GM21381 (cell line): ENCODE measurements at regions not wholly inside any gene's neighbourhood (a gene's known extent, or its start where the extent isn't known, plus 50 kb on each side); places are given as distances from the start of the nearest gene placed in this dataset.

Experiments used
- ATAC-seq: cut with Tn5 transposase; IDR thresholded peaks from one replicate; pipeline ENCODE4 v1.9.1; 2021; ENCODE audit warnings: mild to moderate bottlenecking, moderate library complexity; ENCODE audit not compliant: unreplicated experiment

DNA sequence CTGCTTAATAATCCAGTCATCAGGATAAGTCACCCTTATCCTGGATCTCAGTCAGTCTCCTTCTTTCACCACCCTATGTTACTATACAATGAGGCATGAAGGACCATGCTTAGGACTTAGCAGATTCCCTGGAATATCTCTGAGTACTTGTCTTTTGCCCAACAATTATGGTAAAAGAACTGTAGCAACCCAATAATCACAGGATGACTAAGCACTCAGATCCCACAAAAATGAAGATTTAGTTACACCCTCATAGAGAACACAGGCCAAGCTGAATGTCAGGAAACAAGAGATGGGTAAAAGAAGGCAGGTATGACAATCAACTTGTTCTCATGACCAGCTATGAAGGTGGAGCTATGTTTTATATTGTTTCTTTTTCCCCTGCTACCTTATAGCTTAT, 91.4 kb downstream of the EDN1 start:
- ATAC-seq, result no peak

DNA sequence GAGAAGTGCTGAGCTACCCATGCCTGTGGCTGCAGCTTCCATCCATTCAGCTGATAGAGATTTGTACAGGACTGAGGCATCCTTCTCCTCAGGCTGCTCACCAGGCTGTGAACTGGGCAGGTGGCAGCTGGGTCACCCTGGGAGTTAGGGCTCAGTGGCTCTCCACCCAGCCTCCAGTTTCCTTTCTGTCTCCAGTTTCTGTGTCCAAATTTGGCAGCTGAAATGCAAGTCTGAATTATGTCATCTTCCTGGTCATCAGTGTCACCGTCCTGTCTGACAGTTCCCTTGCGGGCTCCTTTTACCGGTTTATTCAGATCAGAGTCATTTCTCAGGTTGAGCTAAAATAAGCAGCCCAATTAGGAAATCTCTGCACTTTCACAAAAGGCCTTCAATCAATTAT, 93.3 kb downstream of the EDN1 start:
- ATAC-seq, result peak; percentile 88

DNA sequence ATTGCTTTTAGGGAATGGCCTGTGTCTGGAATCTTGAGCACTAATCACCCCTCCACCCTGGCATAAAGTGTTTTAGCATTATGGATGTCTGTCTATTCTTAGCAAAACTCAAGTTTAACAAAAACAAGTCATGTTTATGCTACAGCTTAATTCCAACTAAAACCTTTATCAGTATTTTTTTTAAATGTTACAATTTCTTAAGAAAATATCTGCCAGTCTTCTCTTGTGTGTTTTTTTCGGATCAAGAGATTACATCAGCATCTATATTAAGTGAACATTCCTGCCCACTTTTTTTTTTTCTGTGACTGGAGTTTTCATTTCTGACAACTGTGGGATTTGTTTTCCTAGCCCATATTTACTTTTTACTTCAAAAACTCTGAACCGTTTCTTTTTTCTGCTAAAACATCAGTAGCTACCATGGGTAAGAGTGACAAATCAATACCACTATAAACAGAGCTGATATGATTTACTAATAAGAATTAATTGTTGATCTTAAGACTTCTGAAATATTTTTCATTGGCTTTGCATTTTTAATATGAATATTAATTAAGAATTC, 94.3 kb downstream of the EDN1 start:
- no peak for ATAC-seq

DNA sequence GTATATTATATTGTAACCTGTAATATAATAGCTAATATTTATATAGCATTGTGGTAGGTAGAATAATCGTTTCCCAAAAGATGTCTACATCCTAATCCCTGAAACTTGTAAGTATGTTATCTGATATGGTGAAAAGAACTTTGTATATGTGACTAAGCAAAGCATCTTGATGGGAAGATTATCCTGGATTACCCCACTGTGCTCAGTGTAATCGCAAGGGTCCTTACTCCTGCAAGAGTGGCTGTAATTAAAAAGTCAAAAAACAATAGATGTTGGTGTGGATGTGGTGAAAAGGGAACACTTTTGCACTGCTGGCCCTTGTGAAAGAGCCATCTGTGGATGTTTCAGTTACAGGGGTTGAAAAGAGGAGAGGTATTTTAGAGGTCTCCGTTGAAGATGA, 95.2 kb downstream of the EDN1 start:
- ATAC-seq, result no peak

DNA sequence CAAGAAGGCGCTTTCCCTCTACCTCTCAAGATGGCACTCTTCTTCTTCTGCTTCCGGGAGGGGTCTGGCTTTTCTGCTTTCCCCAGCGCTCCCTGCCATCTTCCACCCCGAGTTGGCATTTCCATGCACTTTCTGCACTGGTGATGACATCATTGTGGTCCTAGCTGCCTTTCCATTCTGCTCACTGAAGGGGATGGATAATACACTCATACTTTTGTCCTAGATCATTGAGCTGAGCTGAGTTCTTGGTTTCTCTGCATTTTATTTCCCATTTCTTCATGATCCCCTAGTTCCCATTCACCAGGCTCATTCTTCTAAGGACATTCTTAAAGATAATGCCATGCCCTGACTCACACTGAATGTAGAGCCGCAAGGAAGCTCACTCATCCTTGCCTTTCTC, 96.7 kb downstream of the EDN1 start:
- ATAC-seq, result no peak

DNA sequence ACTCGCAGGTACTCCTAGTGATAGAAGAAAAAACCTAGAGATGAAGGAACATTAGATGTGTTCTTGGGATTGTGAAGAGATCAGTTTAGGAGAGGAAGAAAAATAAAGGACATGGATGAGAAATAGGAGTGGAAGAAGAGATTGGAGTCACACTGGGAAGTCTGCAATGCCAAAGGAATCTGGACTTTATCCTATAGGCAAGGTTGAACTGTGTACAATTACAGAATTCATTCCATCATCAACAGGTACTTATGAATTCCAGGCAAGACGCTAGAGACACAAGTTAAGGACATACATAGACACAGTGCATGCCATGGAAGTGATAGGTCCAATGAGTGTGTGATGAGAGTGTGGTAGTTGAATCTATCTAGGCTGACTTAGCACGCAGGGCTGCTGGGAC, 101.3 kb downstream of the EDN1 start:
- no peak for ATAC-seq

DNA sequence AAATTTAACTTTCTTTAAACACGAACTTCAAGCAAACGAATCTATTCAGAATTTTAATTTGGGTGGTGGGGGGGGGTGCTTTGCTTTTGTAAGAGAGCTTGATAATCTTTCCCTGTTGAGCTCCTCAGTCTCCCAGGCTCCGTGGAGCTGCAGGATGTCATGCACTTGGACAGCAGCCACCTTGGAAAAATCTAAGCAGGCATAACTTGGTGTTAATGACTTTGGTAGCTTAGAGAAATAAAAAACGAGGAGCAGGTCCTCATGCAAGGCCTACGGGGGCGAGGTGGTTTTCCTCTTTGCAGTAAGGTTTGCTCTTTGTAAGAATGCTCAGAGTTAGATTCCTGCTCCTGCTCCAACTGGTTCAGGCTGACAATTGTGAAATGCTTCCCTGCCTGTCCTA, 102.3 kb downstream of the EDN1 start:
- ATAC-seq, result no peak

DNA sequence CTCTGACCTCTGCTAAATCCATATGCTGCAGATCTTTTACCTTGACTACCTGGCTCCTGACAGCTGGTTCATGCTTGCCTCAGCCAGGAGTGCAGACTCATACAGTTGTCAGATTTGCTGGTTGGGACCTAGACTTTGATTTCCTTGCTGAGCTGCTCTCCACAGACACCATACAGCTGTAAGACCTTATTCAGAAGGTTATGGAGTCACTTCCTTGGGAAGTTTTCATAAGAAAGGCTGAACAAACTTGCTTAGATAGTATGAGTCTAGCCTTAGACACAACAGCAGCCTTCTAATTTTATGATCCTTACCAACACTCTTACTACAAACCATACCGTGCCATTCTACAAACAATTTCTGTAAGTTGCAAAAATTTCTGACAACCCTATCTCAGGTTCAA, 102.9 kb downstream of the EDN1 start:
- ATAC-seq, result no peak

DNA sequence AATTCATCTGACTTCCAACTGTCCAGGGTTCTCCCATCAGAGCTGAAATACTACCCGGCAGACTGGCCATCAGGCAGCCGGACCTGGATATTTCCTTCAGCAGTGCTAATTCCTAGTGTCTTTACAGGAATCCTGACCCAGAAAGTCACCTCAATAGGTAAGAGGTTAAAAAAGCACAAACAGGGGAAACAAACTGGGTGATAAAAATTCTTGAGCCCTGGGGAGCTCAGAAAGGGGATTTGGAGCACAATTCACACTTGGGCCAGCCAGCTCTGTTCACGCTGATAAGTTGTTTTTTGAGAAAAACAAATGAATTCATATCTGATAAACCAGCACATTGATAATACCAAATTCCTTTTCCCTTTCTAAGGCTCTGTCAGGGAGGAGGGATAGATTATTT, 104.0 kb downstream of the EDN1 start:
- ATAC-seq, result no peak

DNA sequence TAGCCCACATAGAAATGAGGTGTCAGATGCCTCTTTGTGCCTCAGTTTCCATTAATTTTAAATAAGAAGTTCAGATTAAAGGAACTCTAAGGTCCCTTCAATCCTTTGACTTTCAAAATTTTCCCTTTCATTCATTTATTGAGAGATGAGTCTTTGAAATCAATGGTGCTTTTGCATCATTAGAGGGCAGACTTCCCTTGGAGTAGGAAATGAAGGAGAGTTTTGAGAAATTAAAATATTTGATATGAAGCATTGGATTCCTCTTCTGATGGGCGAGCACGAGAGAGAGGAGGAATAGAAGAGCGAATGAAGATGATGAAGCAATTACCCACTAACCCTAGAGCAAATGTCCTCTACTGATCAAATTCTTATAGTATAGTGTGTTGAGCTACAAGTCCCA, 105.7 kb downstream of the EDN1 start:
- ATAC-seq, result no peak

DNA sequence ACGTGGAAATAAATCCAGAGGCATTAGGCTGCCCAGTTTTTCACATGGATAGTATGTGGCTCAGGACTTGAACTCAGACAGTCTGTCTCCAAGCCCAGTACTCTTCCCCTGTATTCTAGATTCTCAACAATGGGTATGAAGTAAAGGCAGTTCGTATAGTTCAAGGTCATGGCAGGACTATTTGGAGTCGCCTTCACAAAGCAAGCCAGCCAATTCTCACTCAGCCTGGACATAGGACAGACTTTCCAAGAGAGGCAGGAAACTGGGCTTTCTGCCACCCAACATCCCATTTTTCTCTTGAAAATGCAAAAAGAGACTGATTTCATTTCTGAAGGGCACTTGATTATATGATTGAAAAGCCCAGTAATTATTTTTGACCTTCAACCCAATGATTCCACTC, 111.0 kb downstream of the EDN1 start:
- ATAC-seq, result no peak

DNA sequence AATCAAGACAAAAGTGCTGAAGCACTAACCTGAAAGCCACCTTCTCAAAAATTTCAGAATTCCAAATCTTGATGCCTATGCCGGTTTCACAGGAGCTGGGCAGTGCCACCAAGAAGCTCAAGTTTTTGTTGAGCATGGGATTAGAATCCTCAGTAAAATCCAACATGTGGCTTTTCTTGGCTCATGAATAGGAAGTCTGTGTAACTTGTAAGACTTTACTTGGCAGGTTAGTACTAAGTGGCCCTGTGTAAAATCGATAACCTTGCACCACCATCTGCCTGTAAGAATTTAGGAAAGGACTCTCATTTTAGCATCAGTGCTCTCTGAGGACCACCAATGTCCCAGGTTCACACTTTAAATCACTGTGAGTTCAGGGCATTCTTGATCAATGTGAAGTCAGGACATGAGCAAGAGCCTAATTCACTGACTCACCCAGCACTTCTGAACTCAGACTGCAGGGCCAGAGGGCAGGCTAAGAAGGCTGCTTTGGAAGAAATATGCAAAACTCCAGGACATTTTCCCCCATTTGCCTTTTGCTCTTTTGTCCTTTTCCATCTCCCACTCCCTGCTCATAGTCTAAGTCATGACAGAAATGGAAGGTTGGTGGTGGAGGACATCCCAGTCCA, 113.2 kb downstream of the EDN1 start:
- ATAC-seq, result no peak

DNA sequence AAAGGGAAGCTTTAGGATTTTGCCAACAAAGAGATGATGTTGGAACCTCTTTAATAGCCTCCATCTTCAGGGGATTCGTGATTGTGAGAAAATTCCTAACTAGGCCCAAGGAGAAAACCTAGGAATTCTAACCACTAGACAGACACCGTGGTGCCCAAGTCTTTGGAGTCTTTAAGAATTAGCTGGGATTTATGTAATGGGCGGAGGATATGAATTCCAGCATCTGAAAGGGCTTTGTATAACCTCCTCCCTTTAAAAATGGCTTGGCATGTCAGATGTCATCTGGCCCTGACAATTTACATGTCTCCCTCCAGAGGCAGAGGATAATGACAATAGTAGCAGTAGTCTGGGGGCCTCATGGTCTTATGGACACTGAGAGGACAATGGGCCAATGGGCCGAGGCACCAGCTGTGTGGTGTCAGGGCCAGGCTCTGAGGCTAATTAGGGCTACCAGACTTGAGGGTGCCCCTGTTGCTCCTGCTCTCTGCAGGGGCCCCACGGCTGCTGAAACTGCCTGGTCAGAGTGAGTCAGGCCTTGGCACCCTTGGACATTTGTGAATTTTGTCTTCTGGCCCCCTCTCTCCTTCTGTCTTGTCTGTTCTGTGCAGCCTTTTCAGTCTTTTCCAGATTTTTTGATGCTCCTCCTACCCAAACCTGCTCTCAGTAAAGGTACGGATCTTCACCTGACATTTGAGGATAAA, 113.9 kb downstream of the EDN1 start:
- no peak for ATAC-seq

DNA sequence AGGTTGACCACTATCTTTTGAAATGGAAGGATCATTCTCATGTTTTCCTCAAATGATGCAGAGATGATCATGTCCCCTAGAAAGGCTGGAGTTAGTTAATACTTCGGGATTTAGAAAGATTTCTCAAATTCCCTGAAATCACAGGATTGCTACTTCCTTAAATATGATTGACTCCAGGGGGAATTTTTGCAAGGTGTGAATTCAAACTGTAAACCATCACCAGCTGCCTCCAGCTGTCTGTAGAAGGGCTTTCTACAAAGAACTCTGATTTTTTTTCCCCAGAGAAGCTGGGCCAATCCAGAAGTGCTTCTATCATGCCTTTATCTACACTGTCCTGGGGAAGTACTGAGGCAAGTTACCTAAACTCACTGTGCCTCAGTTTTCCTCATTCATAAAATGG, 114.5 kb downstream of the EDN1 start:
- ATAC-seq, result no peak

DNA sequence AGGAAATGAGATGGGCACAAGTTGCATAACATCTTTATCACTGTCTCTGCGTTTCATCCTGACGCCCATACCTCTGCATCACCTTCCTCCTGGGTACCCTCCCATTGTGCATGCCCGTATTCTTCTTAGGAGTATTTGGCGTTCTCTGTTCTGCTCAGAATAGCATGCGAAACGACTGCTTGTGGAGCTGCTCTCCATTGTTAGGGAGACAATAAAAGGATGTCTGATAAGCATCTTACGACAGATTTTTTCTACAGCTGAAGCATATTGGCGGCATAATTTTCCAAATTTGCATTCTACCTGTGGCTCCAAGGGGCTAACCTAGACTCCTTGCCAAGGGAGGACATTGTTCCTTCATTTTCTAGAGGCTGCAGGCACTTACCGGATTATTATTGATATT, 118.6 kb downstream of the EDN1 start:
- no peak for ATAC-seq

DNA sequence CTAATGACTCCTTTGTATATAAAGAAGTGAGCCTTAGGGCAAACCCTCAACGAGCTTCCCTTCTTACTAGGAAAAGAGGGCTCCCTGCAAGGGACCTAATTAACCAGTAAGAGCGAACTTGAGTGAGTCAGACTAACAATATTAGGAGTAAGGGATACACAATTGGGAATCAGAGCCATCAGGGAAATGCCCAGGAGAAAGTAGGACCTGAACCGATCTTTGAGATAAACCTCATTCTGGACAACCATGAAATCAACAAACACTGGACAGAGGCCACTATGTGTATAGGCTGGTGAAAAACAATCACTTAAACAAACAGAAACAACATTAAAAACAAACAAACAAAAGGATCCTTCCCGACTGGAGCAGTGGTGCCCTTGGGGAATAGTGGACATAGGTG, 120.8 kb downstream of the EDN1 start:
- ATAC-seq, result no peak

DNA sequence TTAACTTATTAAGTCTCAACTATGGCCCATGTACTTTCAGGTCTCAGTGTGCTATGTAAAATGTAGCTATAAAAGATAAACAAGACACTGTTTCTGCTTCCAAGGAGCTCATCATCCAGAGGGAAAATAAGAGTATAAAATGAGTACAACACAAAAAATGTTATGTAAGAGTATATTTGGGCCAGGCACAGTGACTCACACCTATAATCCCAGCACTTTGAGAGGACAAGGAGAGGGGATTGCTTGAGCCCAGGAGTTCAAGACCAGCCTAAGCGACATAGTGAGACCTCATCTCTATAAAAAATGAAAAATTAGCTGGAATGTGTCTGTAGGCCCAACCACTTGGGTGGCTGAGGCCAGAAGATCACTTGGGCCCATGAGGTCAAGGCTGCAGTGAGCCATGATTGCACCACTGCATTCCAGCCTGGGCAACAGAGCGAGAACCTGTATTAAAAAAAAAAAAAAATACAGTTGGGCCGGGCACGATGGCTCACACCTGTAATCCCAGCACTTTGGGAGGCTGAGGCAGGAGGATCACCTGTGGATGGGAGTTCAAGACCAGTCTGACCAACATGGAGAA, 124.0 kb downstream of the EDN1 start:
- ATAC-seq, result no peak

DNA sequence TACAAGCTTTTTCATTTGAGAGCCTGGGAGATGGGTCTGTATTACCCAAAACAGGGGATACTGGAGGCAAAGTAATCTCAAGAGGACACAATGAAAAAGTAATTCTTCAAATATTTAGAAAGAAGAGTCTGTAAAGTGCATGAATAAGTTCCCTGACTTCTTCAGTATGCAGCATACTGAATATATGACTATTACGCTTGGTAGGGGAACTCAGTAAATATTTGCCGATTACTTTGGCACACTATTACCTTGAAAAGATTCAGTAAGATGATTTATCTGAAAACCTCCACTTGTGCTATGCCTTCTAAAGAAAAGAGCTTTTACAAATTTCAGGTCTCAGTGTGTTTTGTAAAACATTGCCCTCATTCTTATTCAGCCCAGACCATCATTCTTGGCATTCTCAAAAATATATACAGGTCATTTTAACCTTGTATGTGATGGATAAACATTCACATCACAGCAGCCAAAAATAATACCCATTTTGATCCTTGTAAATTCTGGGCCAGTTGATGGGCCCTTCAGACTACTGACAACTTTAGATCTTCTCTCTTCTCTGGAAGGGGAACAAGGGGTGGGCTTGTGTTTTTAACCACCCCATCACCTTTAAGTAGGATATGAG, 125.9 kb downstream of the EDN1 start:
- no peak for ATAC-seq

DNA sequence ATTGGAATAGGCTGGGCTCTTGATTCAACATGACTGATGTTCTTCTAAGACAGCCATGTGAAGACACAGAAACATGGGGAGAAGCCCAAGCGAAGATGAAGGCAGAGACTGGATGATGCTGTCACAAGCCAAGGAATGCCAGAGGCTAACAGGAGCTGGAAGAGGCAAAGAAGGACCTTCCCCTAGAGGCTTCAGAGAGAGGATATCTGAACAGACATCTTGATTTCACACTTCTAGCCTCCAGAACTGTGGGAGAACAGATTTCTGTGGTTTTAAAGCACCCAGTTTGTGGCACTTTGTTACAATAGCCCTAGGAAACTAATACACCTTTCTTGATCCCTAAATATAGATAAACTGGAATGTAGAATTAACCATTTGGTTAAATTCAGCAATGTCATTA, 127.0 kb downstream of the EDN1 start:
- no peak for ATAC-seq

DNA sequence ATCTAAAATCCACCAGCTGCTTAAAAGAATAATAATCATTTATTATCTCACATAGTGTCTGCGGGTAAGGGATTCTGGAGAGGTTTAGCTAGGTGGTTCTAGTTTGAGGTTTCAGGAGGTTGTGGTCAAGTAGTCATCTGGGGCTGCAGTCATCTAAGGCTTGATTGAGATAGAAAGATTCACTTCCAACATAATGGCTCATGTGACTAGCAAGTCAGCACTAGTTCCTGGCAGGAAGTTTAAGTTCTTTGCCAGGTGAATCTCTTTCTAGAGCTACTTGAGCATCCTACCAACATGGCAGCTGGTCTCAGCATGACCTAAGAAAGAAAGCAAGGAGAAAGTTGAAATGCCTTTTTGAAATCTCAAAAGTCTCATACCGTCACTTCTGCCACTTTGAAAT, 128.8 kb downstream of the EDN1 start:
- ATAC-seq, result no peak

DNA sequence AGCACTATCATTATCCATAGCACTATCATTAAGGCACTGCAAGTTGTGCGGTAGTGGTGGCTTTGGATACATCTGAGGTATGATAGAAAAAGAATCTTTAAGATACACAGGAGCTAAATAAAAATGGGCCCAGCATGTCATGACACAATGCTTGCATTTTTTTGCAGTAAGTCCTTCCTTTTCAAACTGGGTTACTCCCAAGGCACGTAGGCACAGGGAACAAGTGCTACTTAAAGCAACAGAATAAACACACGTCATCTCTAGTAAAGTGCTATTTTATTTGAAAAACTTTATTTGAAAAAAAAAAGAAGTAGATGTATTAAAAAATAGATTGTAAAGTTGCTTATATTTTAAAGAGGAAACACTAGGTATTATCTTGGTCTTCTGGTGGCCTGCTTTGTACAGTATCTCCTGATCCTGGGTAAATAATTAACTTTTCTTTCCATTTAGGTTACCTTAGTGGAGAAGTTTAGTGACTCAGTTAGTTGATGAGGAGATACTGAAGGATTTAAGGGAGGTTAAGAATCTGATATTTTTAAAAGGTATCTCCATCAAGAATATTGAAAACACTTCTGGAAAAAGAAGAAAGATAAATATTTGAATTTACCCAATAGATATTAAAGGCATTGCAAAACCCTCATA, 129.6 kb downstream of the EDN1 start:
- no peak for ATAC-seq
